ENCODE measurements at regions not wholly inside any gene's neighbourhood (a gene's known extent, or its start where the extent isn't known, plus 50 kb on each side); places are given as distances from the start of the nearest gene placed in this dataset.

DNA sequence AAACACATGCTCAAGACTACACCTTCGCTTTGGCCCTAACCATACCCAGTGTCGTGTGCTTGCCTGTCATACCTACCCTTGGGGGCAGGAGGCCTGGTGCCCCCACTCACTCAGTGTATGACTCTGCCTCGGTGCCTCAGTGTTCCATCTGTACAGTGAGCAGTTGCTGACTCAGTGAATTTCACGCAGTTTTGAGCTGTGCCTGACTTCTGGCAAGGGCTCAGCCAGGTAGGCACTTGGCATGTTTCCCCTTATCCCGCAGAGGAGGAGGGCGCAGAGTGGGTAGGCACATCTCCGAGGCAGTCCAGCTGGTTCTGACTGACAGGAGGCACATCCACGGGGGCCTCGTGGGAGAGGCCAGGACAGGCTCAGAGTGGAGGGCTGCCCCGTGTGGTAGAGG, 148.9 kb upstream of the CIBAR2 start:
- TF ChIP-seq, protein P1, sequence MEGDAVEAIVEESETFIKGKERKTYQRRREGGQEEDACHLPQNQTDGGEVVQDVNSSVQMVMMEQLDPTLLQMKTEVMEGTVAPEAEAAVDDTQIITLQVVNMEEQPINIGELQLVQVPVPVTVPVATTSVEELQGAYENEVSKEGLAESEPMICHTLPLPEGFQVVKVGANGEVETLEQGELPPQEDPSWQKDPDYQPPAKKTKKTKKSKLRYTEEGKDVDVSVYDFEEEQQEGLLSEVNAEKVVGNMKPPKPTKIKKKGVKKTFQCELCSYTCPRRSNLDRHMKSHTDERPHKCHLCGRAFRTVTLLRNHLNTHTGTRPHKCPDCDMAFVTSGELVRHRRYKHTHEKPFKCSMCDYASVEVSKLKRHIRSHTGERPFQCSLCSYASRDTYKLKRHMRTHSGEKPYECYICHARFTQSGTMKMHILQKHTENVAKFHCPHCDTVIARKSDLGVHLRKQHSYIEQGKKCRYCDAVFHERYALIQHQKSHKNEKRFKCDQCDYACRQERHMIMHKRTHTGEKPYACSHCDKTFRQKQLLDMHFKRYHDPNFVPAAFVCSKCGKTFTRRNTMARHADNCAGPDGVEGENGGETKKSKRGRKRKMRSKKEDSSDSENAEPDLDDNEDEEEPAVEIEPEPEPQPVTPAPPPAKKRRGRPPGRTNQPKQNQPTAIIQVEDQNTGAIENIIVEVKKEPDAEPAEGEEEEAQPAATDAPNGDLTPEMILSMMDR (conservative IDR thresholded peaks at IDR 0.05; ENCODE audit: low read length) = no peak
- no peak for TF ChIP-seq EZH2phosphoT487 (IDR thresholded peaks at IDR 0.05; ENCODE audit: borderline replicate concordance)
- H3K9ac ChIP-seq (ENCODE audit: low read depth, low read length, poor library complexity, severe bottlenecking) = no peak overlapping the region
- H3K36me3 ChIP-seq (ENCODE audit: insufficient read depth, low read length) = no peaks in the 10 kb centered on the region
- no peaks in the 10 kb centered on the region for H3K9me3 ChIP-seq (ENCODE audit: insufficient read depth, low read depth, low read length)
- no peak overlapping the region for H2AFZ ChIP-seq (ENCODE audit: low read length)
- H3K4me3 ChIP-seq (ENCODE audit: low read length, poor library complexity, severe bottlenecking) = no peak overlapping the region
- no peaks in the 10 kb centered on the region for H3F3A ChIP-seq (ENCODE audit: low read depth)
- no peak overlapping the region for H3K4me2 ChIP-seq (ENCODE audit: low read depth, low read length, poor library complexity, severe bottlenecking)
- no peaks in the 10 kb centered on the region for H3K27me3 ChIP-seq (ENCODE audit: insufficient read depth, low read length, poor library complexity, severe bottlenecking)
- H3K9me2 ChIP-seq (replicated peaks; ENCODE audit: low read depth, low read length) = no peaks in the 10 kb centered on the region
- H3K4me1 ChIP-seq (ENCODE audit: insufficient read depth, low read length, poor library complexity, severe bottlenecking) = peaks cover 18% of the 10 kb centered on the region
- no peaks in the 10 kb centered on the region for H3K79me2 ChIP-seq (ENCODE audit: insufficient read depth, low read length)
- H4K20me1 ChIP-seq (ENCODE audit: insufficient read depth, low read length, poor library complexity, severe bottlenecking) = no peaks in the 10 kb centered on the region

DNA sequence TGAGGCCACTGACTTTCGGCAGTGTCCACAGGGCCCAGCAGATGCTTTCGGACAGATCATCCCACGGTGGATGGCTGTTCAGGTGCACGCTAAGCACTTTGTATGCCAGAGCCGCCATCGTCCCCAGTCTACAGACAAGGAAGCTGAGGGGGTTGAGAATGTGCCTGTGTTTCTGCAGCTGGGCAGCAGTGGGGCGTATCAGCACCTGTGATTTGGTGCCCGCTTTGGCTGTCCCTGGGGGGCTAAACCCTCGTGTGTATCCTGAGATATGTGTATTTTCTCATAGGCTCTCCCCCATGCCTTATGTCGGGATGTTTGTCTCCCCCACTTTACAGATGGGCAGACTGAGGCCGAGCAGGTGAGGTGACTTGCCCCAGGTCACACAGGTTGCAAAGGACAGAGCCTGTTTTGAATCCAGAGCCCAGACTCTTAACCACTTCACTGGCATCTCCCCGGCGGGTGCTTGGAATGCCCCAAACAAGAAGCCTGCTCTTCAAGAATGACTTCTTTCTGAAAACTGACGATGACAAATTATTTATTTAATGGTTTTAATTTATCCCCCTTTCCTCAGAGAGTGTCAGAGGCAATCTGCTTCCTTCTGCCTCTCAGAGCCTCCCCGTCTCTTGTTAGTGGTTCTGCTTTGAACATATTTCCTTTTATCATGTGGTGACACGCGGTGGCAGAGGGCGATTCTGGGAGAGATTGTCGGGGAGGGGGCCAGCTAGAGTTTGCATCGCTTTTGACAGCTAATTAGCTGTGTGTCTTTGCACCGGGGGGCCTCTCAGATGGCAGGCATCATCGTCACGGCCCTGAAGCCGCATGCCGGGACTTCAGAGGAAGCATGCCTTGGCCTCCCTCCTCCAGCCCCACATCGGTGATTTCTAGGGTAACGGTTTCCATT, 149.6 kb upstream of the CIBAR2 start:
- Histone ChIP-seq H3K4me3 (ENCODE audit: low read length, poor library complexity, severe bottlenecking) (no peak overlapping the region), H3K9me3 (ENCODE audit: insufficient read depth, low read depth, low read length) (no peaks in the 10 kb centered on the region), H3K36me3 (ENCODE audit: insufficient read depth, low read length) (no peaks in the 10 kb centered on the region), H3K79me2 (ENCODE audit: insufficient read depth, low read length) (no peaks in the 10 kb centered on the region), H3F3A (ENCODE audit: low read depth) (no peaks in the 10 kb centered on the region), H2AFZ (ENCODE audit: low read length) (no peak overlapping the region), H3K27me3 (ENCODE audit: insufficient read depth, low read length, poor library complexity, severe bottlenecking) (no peaks in the 10 kb centered on the region), H3K4me1 (ENCODE audit: insufficient read depth, low read length, poor library complexity, severe bottlenecking) (peaks cover 18% of the 10 kb centered on the region), H4K20me1 (ENCODE audit: insufficient read depth, low read length, poor library complexity, severe bottlenecking) (no peaks in the 10 kb centered on the region), H3K9ac (ENCODE audit: low read depth, low read length, poor library complexity, severe bottlenecking) (no peak overlapping the region), H3K9me2 (replicated peaks; ENCODE audit: low read depth, low read length) (no peaks in the 10 kb centered on the region), H3K4me2 (ENCODE audit: low read depth, low read length, poor library complexity, severe bottlenecking) (no peak overlapping the region)
- no peak for TF ChIP-seq EZH2phosphoT487 (IDR thresholded peaks at IDR 0.05; ENCODE audit: borderline replicate concordance)
- TF ChIP-seq, protein P1 (conservative IDR thresholded peaks at IDR 0.05; ENCODE audit: low read length) = no peak

DNA sequence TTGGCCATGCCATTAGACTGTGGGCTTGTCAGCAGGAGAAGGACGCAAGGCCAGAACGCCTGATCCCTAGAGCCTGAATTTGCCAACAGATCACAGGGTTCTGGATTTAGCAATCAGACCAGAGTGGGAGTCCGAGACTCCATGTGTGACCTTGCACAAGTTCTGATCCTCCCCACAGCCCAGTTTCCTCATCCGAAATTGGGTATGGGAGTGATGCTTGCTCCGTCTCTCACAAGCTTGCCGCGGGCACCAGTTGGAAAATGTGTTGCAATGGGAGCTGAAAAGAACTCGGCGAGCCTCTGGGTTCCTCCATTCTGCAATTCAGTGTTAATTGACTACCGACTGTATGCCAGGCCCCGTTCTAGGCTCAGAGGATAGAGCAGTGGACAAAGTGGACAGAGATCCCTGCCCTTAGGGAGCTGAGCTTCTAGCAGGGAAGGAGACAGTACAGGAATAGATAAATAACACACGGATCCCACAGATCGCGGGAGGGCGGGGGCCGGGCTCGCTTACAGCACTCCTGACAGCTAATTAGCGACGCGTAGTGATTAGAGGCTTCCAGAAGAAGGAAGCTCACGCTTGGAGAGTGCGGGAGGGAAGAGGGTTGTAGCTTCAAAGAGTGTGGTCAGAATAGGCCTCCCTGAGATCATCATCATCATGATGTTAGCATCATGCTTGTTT, 150.4 kb upstream of the CIBAR2 start:
- no peaks in the 10 kb centered on the region for H3K27me3 ChIP-seq (ENCODE audit: insufficient read depth, low read length, poor library complexity, severe bottlenecking)
- no peak overlapping the region for H3K9ac ChIP-seq (ENCODE audit: low read depth, low read length, poor library complexity, severe bottlenecking)
- no peak overlapping the region for H3K4me2 ChIP-seq (ENCODE audit: low read depth, low read length, poor library complexity, severe bottlenecking)
- no peaks in the 10 kb centered on the region for H3K79me2 ChIP-seq (ENCODE audit: insufficient read depth, low read length)
- no peaks in the 10 kb centered on the region for H3K36me3 ChIP-seq (ENCODE audit: insufficient read depth, low read length)
- no peaks in the 10 kb centered on the region for H3K9me3 ChIP-seq (ENCODE audit: insufficient read depth, low read depth, low read length)
- no peak overlapping the region for H2AFZ ChIP-seq (ENCODE audit: low read length)
- H3K4me1 ChIP-seq (ENCODE audit: insufficient read depth, low read length, poor library complexity, severe bottlenecking) = peaks cover 18% of the 10 kb centered on the region
- H4K20me1 ChIP-seq (ENCODE audit: insufficient read depth, low read length, poor library complexity, severe bottlenecking) = no peaks in the 10 kb centered on the region
- no peak overlapping the region for H3K4me3 ChIP-seq (ENCODE audit: low read length, poor library complexity, severe bottlenecking)
- TF ChIP-seq, protein P1 (conservative IDR thresholded peaks at IDR 0.05; ENCODE audit: low read length) = no peak
- H3F3A ChIP-seq (ENCODE audit: low read depth) = no peaks in the 10 kb centered on the region
- no peaks in the 10 kb centered on the region for H3K9me2 ChIP-seq (replicated peaks; ENCODE audit: low read depth, low read length)

Data from Loucy (cell line).